HCT116 (cell line): ENCODE measurements at regions not wholly inside any gene's neighbourhood (a gene's known extent, or its start where the extent isn't known, plus 50 kb on each side); places are given as distances from the start of the nearest gene placed in this dataset.

Experiments used
- ATAC-seq: fragments of 200-7000 bp; cut with Tn5 transposase; 2 replicates; pipeline ENCODE4 v1.9.1; 2020; ENCODE audit warnings: mild to moderate bottlenecking, moderate library complexity
- BruUV-seq: library from RNA; stranded (reverse); fragments of 400-500 nt; replicated peaks from 2 replicates; lab custom pipeline; 2021; lab: Mats Ljungman, UMichigan
- CTCF ChIA-PET: fragments of 300-600 bp; sonication (Branson Sonifier 250); formaldehyde crosslinking; loops from one replicate; lab custom pipeline; 2021; ENCODE audit warnings: antibody characterized with exemption; lab: Charles Lee
- POLR2A ChIA-PET: fragments of 300-600, 350-600 bp; sonication (Branson Sonifier 250); formaldehyde crosslinking; loops from one replicate; lab custom pipeline; 2021; ENCODE audit warnings: antibody characterized with exemption; lab: Charles Lee
- RAD21 ChIA-PET, 2 experiments: fragments of 300-600 bp; sonication (Branson Sonifier 250); formaldehyde crosslinking; loops; one replicate each; lab custom pipeline; 2023; ENCODE audit warnings: low total read pairs in 2 of 2; ENCODE audit not compliant: uncharacterized antibody in 2 of 2, unreplicated experiment in 2 of 2, low non-redundant PET in 1 of 2; lab: Charles Lee
- DNase-seq: peaks from one replicate; pipeline ENCODE4 v3.0.0-alpha.2; 2010; ENCODE audit warnings: low read depth, low spot score
- H2AFZ ChIP-seq: fragments of 200-600 bp; shearing (Covaris generic), sonication (generic); 2 replicates; pipeline ENCODE4 v1.6.1; 2017; ENCODE audit warnings: low read depth, mixed run types, mixed read lengths, antibody characterized with exemption, low read length; ENCODE audit not compliant: poor library complexity, severe bottlenecking
- H3K27ac ChIP-seq: 2 replicates; pipeline ENCODE4 v1.5.1; 2012; ENCODE audit warnings: low read depth, low read length
- H3K27me3 ChIP-seq: fragments of 200-600 bp; sonication (generic); 2 replicates; pipeline ENCODE4 v1.6.1; 2016; ENCODE audit warnings: mixed run types, low read length, mixed read lengths; ENCODE audit not compliant: insufficient read depth
- H3K36me3 ChIP-seq, 2 experiments: fragments of 200-500 bp in 1 of 2; fragments of 200-600 bp in 1 of 2; sonication (Bioruptor generic) in 1 of 2; sonication (generic) in 1 of 2; 2 replicates each; pipeline versions ENCODE4 v1.5.1 to v1.6.1; 2014 to 2016; ENCODE audit warnings: low read length in 2 of 2, inconsistent platforms in 1 of 2, mixed read lengths in 1 of 2, mixed run types in 1 of 2; ENCODE audit not compliant: insufficient read depth in 2 of 2, control insufficient read depth in 1 of 2
- H3K4me1 ChIP-seq, 2 experiments: fragments of 200-600 bp in 1 of 2; sonication (generic) in 1 of 2; 2 replicates each; pipeline versions ENCODE4 v1.5.1 to v1.6.1; 2012 to 2017; ENCODE audit warnings: low read length in 2 of 2, inconsistent platforms in 1 of 2, mild to moderate bottlenecking in 1 of 2, mixed read lengths in 1 of 2, mixed run types in 1 of 2, moderate library complexity in 1 of 2; ENCODE audit not compliant: insufficient read depth in 2 of 2, control insufficient read depth in 1 of 2
- H3K4me2 ChIP-seq: fragments of 200-600 bp; sonication (generic); 2 replicates; pipeline ENCODE4 v1.6.1; 2017; ENCODE audit warnings: mixed run types, low read length, mixed read lengths
- H3K4me3 ChIP-seq, 2 experiments: fragments of 200-600 bp in 1 of 2; sonication (generic) in 1 of 2; replicated peaks in 1 of 2; 2 replicates each; pipeline ENCODE4 v1.5.1; 2011 to 2016; ENCODE audit warnings: low read length in 2 of 2, control low read depth in 1 of 2, low read depth in 1 of 2, mild to moderate bottlenecking in 1 of 2, mixed read lengths in 1 of 2, mixed run types in 1 of 2
- H3K79me2 ChIP-seq: fragments of 200-600 bp; sonication (generic); 2 replicates; pipeline ENCODE4 v1.6.1; 2017; ENCODE audit warnings: mild to moderate bottlenecking, mixed run types, low read length, moderate library complexity, mixed read lengths; ENCODE audit not compliant: insufficient read depth
- H3K9ac ChIP-seq: fragments of 200-600 bp; sonication (generic); 2 replicates; pipeline ENCODE4 v1.6.1; 2016; ENCODE audit warnings: low read length, mixed read lengths
- H3K9me2 ChIP-seq: fragments of 200-600 bp; sonication (generic), shearing (Covaris generic); 2 replicates; pipeline ENCODE4 v1.6.1; 2017; ENCODE audit warnings: mixed run types, mild to moderate bottlenecking, moderate library complexity; ENCODE audit not compliant: insufficient read depth
- H3K9me3 ChIP-seq, 2 experiments: fragments of 200-500 bp in 1 of 2; fragments of 200-600 bp in 1 of 2; sonication (Bioruptor generic) in 1 of 2; sonication (generic) in 1 of 2; 2 replicates each; pipeline ENCODE4 v1.6.1; 2014 to 2017; ENCODE audit warnings: low read length in 2 of 2, mixed read lengths in 2 of 2, inconsistent platforms in 1 of 2, low read depth in 1 of 2, mild to moderate bottlenecking in 1 of 2, mixed run types in 1 of 2, moderate library complexity in 1 of 2; ENCODE audit not compliant: control insufficient read depth in 1 of 2, insufficient read depth in 1 of 2
- H4K20me1 ChIP-seq: fragments of 200-600 bp; sonication (generic), shearing (Covaris generic); 2 replicates; pipeline ENCODE4 v1.6.1; 2017; ENCODE audit warnings: mixed run types, mild to moderate bottlenecking, moderate library complexity; ENCODE audit not compliant: insufficient read depth
- CBX3 ChIP-seq: IDR thresholded peaks from 2 replicates; pipeline ENCODE4 v1.6.1; 2012; ENCODE audit warnings: low read depth
- CEBPB ChIP-seq: IDR thresholded peaks from 2 replicates; pipeline ENCODE4 v1.6.1; 2012; ENCODE audit warnings: low read depth
- ELF1 ChIP-seq: IDR thresholded peaks from 2 replicates; pipeline ENCODE4 v1.6.1; 2012; ENCODE audit warnings: low read depth, borderline replicate concordance
- EZH2 ChIP-seq: fragments of 200-600 bp; sonication (generic); IDR thresholded peaks from 2 replicates; pipeline ENCODE4 v1.6.1; 2017; ENCODE audit warnings: antibody characterized with exemption, mixed run types
- EZH2phosphoT487 ChIP-seq: fragments of 200-600 bp; IDR thresholded peaks from 2 replicates; pipeline ENCODE4 v1.6.1; 2018; ENCODE audit warnings: antibody characterized with exemption, borderline replicate concordance
- JUND ChIP-seq: IDR thresholded peaks from 2 replicates; pipeline ENCODE4 v1.6.1; 2012
- POLR2AphosphoS5 ChIP-seq: IDR thresholded peaks from 2 replicates; pipeline ENCODE4 v1.6.1; 2011; ENCODE audit warnings: mild to moderate bottlenecking, low read depth, low read length, moderate library complexity
- RAD21 ChIP-seq: IDR thresholded peaks from 2 replicates; pipeline ENCODE4 v1.6.1; 2012; ENCODE audit warnings: low read depth, mild to moderate bottlenecking
- REST ChIP-seq: IDR thresholded peaks from 2 replicates; pipeline ENCODE4 v1.6.1; 2012; ENCODE audit warnings: low read depth
- SP1 ChIP-seq: IDR thresholded peaks from 2 replicates; pipeline ENCODE4 v1.6.1; 2012; ENCODE audit warnings: low read depth
- SRF ChIP-seq: IDR thresholded peaks from 2 replicates; pipeline ENCODE4 v1.6.1; 2012; ENCODE audit warnings: low read depth
- TCF7L2 ChIP-seq: IDR thresholded peaks from 2 replicates; pipeline ENCODE4 v1.7.0; 2011; ENCODE audit warnings: borderline replicate concordance, inconsistent platforms; ENCODE audit not compliant: insufficient read depth, insufficient read length; ENCODE audit errors: extremely low read depth
- ZBTB33 ChIP-seq: IDR thresholded peaks from 2 replicates; pipeline ENCODE4 v1.6.1; 2011; ENCODE audit warnings: mild to moderate bottlenecking, low read length, moderate library complexity; ENCODE audit not compliant: insufficient replicate concordance; ENCODE audit errors: extremely low read depth
- ZFX ChIP-seq: fragments of 450-650 bp; IDR thresholded peaks from 2 replicates; pipeline ENCODE4 v1.6.1; 2017
- ZNF274 ChIP-seq: fragments of 200-500 bp; sonication (Bioruptor generic); IDR thresholded peaks from 2 replicates; pipeline ENCODE4 v1.6.1; 2014; ENCODE audit warnings: mild to moderate bottlenecking, low read depth, low read length, inconsistent platforms
- intact Hi-C: fragments of 100-400 bp; cut with micrococcal nuclease; formaldehyde crosslinking; loops from 2 replicates; pipeline ENCODE4 v1.10.0; 2022

GRCh38 chr9:12613071-12613470 is 80.1 kb upstream of the TYRP1 start:
- Histone ChIP-seq H2AFZ (no peak overlapping the region), H3K27ac (no peak overlapping the region), H3K4me3 (no peak overlapping the region), H3K27me3 (no peaks in the 10 kb centered on the region), H3K9me3 (no peaks in the 10 kb centered on the region)
- ATAC-seq (no peak), DNase-seq (no peak)
- TF ChIP-seq EZH2 (no peak), TCF7L2 (no peak), REST (no peak), ZNF274 (no peak), ZFX (no peak)
- TF ChIP-seq, all 23 proteins: peak for 0
- Histone ChIP-seq H4K20me1 (no peaks in the 10 kb centered on the region), H3K4me1 (no peaks in the 10 kb centered on the region), H3K9me2 (no peaks in the 10 kb centered on the region), H3K9ac (no peak overlapping the region), H3K36me3 (no peaks in the 10 kb centered on the region), H3K79me2 (no peaks in the 10 kb centered on the region), H3K4me2 (no peak overlapping the region)
- BruUV-seq, result no TSS peak
- POLR2A ChIA-PET, result no interaction called here
- intact Hi-C loops, result no loop called here
- RAD21 ChIA-PET, result no interaction called here
- CTCF ChIA-PET, result no interaction called here

- POLR2A ChIA-PET, result no interaction called here
- intact Hi-C loops, result no loop called here
- ATAC-seq (no peak), DNase-seq (no peak)
- no peaks in the 10 kb centered on the region for H4K20me1 ChIP-seq
- CTCF ChIA-PET, result no interaction called here
- H3K4me2 ChIP-seq, result no peak overlapping the region
- no TSS peak for BruUV-seq
- no peak overlapping the region for H2AFZ ChIP-seq
- RAD21 ChIA-PET, result no interaction called here
- H3K79me2 ChIP-seq, result no peaks in the 10 kb centered on the region
- H3K9me2 ChIP-seq, result no peaks in the 10 kb centered on the region
- H3K27ac ChIP-seq, result no peak overlapping the region
- H3K27me3 ChIP-seq, result no peaks in the 10 kb centered on the region
- no peak overlapping the region for H3K9ac ChIP-seq
- no peak overlapping the region for H3K4me3 ChIP-seq
- H3K4me1 ChIP-seq, result no peaks in the 10 kb centered on the region
- no peaks in the 10 kb centered on the region for H3K36me3 ChIP-seq
- no peaks in the 10 kb centered on the region for H3K9me3 ChIP-seq
- TF ChIP-seq CBX3, result no peak
- TF ChIP-seq EZH2phosphoT487, result no peak
- TF ChIP-seq ZFX, result no peak
- TF ChIP-seq RAD21, result no peak
- no peak for TF ChIP-seq ELF1
- TF ChIP-seq SRF, result no peak
- no peak for TF ChIP-seq CEBPB
- no peak for TF ChIP-seq JUND
- no peak for TF ChIP-seq POLR2AphosphoS5
- no peak for TF ChIP-seq SP1
- no peak for TF ChIP-seq ZBTB33
- TF ChIP-seq EZH2, result no peak
Measured at GRCh38 chr9:12614488-12614887, 78.7 kb upstream of the TYRP1 start.
